GM12864 (cell line): ENCODE measurements at regions not wholly inside any gene's neighbourhood (a gene's known extent, or its start where the extent isn't known, plus 50 kb on each side); places are given as distances from the start of the nearest gene placed in this dataset.

Experiments
- DNase-seq: peaks from one replicate; pipeline ENCODE4 v3.0.0-alpha.2; 2011; ENCODE audit warnings: low read depth
- H3K4me3 ChIP-seq: 2 replicates; pipeline ENCODE4 v1.5.1; 2011; ENCODE audit warnings: mild to moderate bottlenecking, low read depth, low read length, control low read depth
- TF ChIP-seq, protein P1 (sequence below): IDR thresholded peaks from 2 replicates; pipeline ENCODE4 v1.5.1; 2011; ENCODE audit warnings: low read depth, mild to moderate bottlenecking, moderate library complexity, low read length, control low read depth, inconsistent platforms; ENCODE audit errors: missing control alignments

DNA sequence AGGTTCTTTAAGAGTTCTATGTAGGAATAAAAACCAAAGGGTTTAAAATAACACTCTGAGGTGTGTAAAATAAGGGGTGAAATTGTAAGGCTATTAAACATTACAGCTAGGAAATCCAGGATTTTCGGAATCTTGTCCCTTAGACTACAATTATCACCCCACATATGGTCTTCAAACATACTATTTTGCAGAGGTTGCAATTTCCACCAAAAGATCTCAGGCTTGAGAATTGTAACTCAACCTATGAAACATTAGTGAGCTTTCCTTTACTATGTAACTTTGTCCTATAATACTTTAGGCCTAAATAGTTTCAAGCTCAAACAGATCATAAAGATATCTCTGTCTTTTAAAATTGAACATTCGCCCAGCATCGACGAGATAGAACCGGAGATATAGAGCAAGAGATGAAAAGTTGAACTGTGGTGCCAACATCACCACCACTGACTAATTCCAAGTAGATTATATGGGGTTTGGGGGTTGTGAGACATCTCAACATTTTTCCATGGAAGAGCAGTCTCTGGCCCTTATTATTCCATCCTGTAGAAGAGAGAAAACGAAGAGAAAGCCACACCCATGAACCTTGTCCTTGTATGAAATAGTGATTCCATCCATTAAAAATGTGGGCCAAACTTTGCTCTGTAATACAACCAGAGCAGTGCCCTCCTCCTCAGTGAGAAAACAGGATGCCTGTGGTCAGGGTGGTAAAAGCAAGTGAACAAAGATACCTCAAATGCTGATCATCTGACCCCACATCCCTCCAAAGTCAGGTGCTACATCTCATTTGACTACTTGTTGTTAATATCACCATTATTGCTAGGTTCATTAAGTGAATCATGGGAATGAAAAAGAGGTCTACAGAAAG, 284.5 kb upstream of the GJE1 start:
- TF ChIP-seq, protein P1, sequence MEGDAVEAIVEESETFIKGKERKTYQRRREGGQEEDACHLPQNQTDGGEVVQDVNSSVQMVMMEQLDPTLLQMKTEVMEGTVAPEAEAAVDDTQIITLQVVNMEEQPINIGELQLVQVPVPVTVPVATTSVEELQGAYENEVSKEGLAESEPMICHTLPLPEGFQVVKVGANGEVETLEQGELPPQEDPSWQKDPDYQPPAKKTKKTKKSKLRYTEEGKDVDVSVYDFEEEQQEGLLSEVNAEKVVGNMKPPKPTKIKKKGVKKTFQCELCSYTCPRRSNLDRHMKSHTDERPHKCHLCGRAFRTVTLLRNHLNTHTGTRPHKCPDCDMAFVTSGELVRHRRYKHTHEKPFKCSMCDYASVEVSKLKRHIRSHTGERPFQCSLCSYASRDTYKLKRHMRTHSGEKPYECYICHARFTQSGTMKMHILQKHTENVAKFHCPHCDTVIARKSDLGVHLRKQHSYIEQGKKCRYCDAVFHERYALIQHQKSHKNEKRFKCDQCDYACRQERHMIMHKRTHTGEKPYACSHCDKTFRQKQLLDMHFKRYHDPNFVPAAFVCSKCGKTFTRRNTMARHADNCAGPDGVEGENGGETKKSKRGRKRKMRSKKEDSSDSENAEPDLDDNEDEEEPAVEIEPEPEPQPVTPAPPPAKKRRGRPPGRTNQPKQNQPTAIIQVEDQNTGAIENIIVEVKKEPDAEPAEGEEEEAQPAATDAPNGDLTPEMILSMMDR = no peak
- H3K4me3 ChIP-seq = no peak overlapping the region
- DNase-seq = no peak

DNA sequence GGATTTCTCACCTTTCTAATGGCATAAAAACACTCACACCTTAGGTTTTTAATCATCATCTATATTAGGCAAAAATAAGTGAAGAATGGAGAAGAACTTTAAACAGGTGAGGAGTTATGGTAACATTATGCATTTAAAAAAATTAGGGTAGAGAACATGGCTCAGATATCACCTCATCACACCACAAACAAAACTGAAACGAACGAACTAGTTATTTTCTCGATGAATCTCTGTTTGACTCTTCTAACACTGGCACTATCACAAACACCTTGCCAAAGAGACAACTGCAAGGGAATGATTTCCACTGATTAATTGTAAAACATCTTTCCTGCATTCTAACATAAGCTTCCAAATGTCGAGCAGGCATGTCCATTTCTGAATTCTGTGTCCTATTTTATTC, 286.1 kb upstream of the GJE1 start:
- TF ChIP-seq, protein P1 = no peak

DNA sequence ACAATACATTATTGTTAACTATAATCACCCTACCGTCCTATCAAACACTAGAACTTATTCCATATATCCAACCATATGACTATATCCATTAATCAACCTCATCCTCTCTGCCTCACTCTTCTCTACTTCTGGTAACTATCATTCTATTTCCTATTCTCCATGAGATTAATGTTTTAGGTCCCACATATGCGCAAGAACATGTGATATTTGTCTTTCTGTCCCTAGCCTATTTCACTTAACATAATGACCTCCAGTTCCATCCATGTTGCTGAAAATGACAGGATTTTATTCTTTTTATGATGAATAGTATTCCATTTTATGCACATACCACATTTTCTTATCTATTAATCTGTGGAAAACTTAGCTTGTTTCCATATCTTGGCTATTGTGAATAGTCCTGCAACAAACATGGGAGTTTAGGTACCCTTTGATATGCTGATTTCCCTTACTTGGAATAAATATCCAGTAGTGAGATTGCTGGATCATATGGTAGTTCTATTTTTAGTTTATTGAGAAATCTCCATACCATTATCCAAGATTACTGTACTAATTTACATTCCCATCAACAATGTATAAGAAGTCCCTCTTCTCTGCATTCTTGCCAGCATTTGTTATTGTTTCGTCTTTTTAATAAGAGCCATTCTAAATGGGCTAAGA, 289.4 kb upstream of the GJE1 start:
- TF ChIP-seq, protein P1 = no peak
- no peak overlapping the region for H3K4me3 ChIP-seq
- no peak for DNase-seq

More for the DNA sequence above, 286.1 kb upstream of the GJE1 start:
- DNase-seq = no peak
- no peak overlapping the region for H3K4me3 ChIP-seq

DNA sequence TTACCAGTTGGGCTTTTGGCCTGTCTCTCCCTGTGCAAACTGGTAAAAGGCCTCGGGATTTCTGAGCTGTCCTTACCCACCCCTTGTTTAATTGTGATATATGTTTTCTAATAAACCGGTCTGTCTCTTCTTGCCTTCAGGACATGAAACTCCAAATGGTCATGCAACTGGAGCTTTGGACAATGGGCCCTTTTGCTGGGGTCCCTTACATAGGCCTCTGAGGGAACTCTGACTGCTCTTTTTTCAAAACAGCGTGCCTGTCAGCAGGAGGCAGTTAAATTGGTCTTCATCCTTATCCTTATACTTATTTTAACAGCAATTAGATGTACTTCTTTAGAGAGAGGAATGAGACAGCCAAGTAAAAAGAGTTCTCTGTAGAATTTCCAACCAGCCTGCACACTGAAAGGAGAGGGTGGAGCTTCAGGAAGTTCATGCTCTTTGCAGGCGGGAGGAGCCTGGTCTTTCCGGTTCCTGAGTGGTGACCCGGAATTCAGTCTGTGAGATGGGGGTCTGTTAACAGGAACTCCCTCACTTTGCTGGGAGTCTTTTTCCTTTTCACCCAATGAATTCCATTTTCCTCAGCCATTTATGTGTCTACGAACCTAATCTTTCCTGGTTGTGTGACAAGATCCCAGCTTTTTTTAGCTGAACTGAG, 299.6 kb upstream of the GJE1 start:
- H3K4me3 ChIP-seq = no peak overlapping the region
- no peak for DNase-seq
- TF ChIP-seq, protein P1 = no peak

DNA sequence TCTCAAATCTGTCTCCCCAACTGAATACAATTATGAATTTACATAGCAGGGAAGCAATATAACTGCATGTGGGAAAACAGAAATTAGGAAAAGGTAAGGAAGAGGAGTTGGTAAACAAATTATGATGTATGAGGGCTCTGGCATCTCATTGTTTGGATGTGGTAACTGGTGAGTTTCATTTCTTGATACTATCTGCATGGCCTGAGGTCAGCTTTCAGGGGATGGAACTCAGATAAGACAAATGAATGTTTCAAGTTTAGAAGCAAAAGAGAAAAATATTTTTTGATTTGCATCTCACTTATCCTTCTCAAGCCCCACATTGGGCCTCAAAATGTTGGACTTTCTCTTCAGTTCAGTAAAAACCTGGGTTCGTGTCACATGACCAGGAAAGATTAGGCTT, 302.2 kb upstream of the GJE1 start:
- TF ChIP-seq, protein P1 = no peak
- H3K4me3 ChIP-seq = no peak overlapping the region
- DNase-seq = no peak

DNA sequence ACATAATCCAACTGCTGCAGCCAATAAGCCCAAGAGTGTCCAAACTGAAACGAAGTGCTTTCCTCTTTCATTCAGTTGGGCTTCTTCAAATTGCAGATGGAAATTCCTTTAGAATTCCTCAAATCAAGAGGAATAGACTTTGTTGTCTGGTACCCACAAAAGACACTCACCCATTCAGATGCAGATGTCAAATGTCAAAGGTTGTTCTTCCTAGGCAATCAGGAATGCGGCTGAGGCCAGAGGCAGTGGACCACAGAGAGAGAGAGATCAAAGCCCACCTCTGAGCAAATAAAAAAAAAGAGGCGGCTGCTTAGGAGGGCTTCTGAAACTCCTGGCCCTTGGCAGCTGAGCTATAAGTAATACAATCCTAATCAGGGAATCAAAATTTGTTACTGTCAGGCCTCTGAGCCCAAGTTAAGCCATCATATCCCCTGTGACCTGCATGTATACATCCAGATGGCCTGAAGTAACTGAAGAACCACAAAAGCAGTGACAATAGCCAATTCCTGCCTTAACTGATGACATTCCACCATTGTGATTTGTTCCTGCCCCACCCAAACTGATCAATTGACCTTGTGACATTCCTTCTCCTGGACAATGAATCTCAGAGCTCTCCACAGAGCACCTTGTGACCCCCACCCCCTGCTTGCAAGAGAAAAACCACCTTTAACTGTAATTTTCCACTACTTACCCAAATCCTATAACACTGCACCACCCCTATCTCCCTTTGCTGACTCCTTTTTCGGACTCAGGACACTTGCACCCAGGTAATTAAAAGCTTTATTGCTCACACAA, 303.0 kb upstream of the GJE1 start:
- TF ChIP-seq, protein P1 = no peak
- H3K4me3 ChIP-seq = no peak overlapping the region
- DNase-seq = no peak
